ENCODE measurements at regions not wholly inside any gene's neighbourhood (a gene's known extent, or its start where the extent isn't known, plus 50 kb on each side); places are given as distances from the start of the nearest gene placed in this dataset.
"Not testable (repeated sequence)": the region's sequence is repeated elsewhere in the genome, so short reads cannot be mapped to it uniquely, and the experiment has no call there.

DNA sequence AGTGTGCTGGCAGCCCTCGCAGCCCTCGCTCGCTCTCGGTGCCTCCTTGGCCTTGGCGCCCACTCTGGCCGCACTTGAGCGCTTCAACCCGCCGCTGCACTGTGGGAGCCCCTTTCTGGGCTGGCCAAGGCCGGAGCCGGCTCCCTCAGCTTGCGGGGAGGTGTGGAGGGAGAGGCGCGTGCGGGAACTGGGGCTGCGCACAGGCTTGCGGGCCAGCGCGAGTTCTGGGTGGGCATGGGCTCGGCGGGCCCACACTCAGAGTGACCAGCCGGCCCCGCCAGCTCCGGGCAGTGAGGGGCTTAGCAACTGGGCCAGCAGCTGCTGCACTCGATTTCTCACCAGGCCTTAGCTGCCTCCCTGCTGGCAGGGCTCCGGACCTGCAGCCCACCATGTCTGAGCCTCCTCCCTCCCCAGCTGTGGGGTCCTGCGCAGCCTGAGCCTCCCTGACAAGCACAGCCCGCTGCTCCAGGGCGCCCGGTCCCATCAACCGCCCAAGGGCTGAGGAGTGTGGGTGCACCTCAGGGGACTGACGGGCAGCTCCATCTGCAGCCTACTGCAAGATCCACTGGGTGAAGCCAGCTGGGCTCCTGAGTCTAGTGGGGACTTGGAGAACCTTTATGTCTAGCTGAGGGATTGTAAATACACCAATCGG, 786.0 kb upstream of the SORCS1 start:
- TF ChIP-seq RNF2 (IDR thresholded peaks at IDR 0.05; ENCODE audit: borderline replicate concordance, low read depth, low read length, missing control alignments, poor library complexity, severe bottlenecking); TAF1 (IDR thresholded peaks at IDR 0.05; ENCODE audit: low read depth, low read length): not testable (repeated sequence)
